GM12878 (cell line): ENCODE measurements at regions not wholly inside any gene's neighbourhood (a gene's known extent, or its start where the extent isn't known, plus 50 kb on each side); places are given as distances from the start of the nearest gene placed in this dataset.

Experiments used
- ATAC-seq: fragments of 200-7000 bp; cut with Tn5 transposase; 3 replicates; pipeline ENCODE4 v1.9.1; 2020; ENCODE audit warnings: mild to moderate bottlenecking, moderate library complexity
- BruUV-seq: library from RNA; stranded (reverse); fragments of 400-500 nt; replicated peaks from 2 replicates; lab custom pipeline; 2021; lab: Mats Ljungman, UMichigan
- CTCF ChIA-PET: fragments of 300-600 bp; sonication (Branson Sonifier 250); formaldehyde crosslinking; extraction: SDS; loops from one replicate; lab custom pipeline; 2021; ENCODE audit warnings: inconsistent platforms; lab: Yijun Ruan, JAX
- POLR2A ChIA-PET: fragments of 350-600 bp; formaldehyde crosslinking; extraction: SDS; loops from one replicate; lab custom pipeline; 2021; ENCODE audit warnings: inconsistent platforms; lab: Charles Lee
- RAD21 ChIA-PET: fragments of 300-600 bp; sonication (Branson Sonifier 250); formaldehyde crosslinking; loops from one replicate; lab custom pipeline; 2023; ENCODE audit warnings: antibody characterized with exemption; ENCODE audit not compliant: unreplicated experiment; lab: Charles Lee
- SMC1A ChIA-PET: fragments of 300-600 bp; sonication (Branson Sonifier 250); formaldehyde crosslinking; loops from one replicate; lab custom pipeline; 2023; ENCODE audit not compliant: unreplicated experiment, uncharacterized antibody; lab: Charles Lee
- DNase-seq: peaks from one replicate; pipeline ENCODE4 v3.0.0-alpha.2; 2011; ENCODE audit warnings: low read depth, low spot score
- FAIRE-seq: peaks from 3 replicates; lab custom pipeline; 2011; peaks lifted over from hg19 to GRCh38; lab: Jason Lieb, UNC
- H2AFZ ChIP-seq: 2 replicates; pipeline ENCODE4 v1.6.0; 2011; ENCODE audit warnings: low read depth, low read length, control low read depth; ENCODE audit not compliant: control insufficient read depth
- H3K27ac ChIP-seq: 2 replicates; pipeline ENCODE4 v1.5.1; 2011; ENCODE audit warnings: control low read depth; ENCODE audit not compliant: control insufficient read depth, insufficient read depth
- H3K27me3 ChIP-seq, 2 experiments: replicated peaks in 1 of 2; 2 replicates each; pipeline versions ENCODE4 v1.6.0 to v1.6.1; 2011; ENCODE audit warnings: low read length in 1 of 2; ENCODE audit not compliant: control insufficient read depth in 2 of 2, insufficient read depth in 2 of 2
- H3K36me3 ChIP-seq, 2 experiments: 2 replicates each; pipeline ENCODE4 v1.5.1; 2011; ENCODE audit warnings: low read length in 1 of 2; ENCODE audit not compliant: control insufficient read depth in 2 of 2, insufficient read depth in 2 of 2
- H3K4me1 ChIP-seq: 2 replicates; pipeline ENCODE4 v1.6.1; 2011; ENCODE audit warnings: mild to moderate bottlenecking, low read length, moderate library complexity, mixed read lengths; ENCODE audit not compliant: control insufficient read depth, insufficient read depth
- H3K4me2 ChIP-seq: 2 replicates; pipeline ENCODE4 v1.6.0; 2011; ENCODE audit warnings: control low read depth; ENCODE audit not compliant: control insufficient read depth, insufficient read depth
- H3K4me3 ChIP-seq: fragments of 200-600 bp; sonication (generic); 2 replicates; pipeline ENCODE4 v1.5.1; 2016
- H3K79me2 ChIP-seq: 2 replicates; pipeline ENCODE4 v1.6.0; 2011; ENCODE audit warnings: low read length; ENCODE audit not compliant: control insufficient read depth, insufficient read depth
- H3K9ac ChIP-seq: 2 replicates; pipeline ENCODE4 v1.8.0; 2011; ENCODE audit warnings: low read length, control low read depth, mixed read lengths; ENCODE audit not compliant: control insufficient read depth, insufficient read depth
- H3K9me3 ChIP-seq: replicated peaks from 3 replicates; pipeline ENCODE4 v1.5.1; 2011; ENCODE audit warnings: mild to moderate bottlenecking, low read length; ENCODE audit not compliant: control insufficient read depth, insufficient read depth
- H4K20me1 ChIP-seq: 2 replicates; pipeline ENCODE4 v1.6.0; 2011; ENCODE audit not compliant: control insufficient read depth, insufficient read depth
- ESRRA ChIP-seq: IDR thresholded peaks from 2 replicates; pipeline ENCODE4 v1.6.1; 2012; ENCODE audit warnings: mild to moderate bottlenecking, low read length, improper control_type of control experiment
- HCFC1 ChIP-seq: fragments of 150-350 bp; IDR thresholded peaks from 2 replicates; pipeline ENCODE4 v1.6.1; 2014; ENCODE audit warnings: low read length
- NR2F1 ChIP-seq: fragments of 450-650 bp; conservative IDR thresholded peaks from 2 replicates; pipeline ENCODE4 v1.6.1; 2017; ENCODE audit warnings: mild to moderate bottlenecking
- SKIL ChIP-seq: fragments of 450-650 bp; IDR thresholded peaks from 2 replicates; pipeline ENCODE4 v1.6.1; 2017; ENCODE audit warnings: mild to moderate bottlenecking, low read depth, inconsistent platforms; ENCODE audit not compliant: poor library complexity, severe bottlenecking
- SMAD1 ChIP-seq: fragments of 450-650 bp; IDR thresholded peaks from 2 replicates; pipeline ENCODE4 v1.6.1; 2018; ENCODE audit warnings: mild to moderate bottlenecking, low read depth; ENCODE audit not compliant: partially characterized antibody
- SMAD5 ChIP-seq: IDR thresholded peaks from 2 replicates; pipeline ENCODE4 v1.6.1; 2016; ENCODE audit warnings: antibody characterized with exemption, low read depth
- SUPT20H ChIP-seq: IDR thresholded peaks from 2 replicates; pipeline ENCODE4 v1.6.1; 2011; ENCODE audit warnings: low read depth, mild to moderate bottlenecking, low read length, moderate library complexity, borderline replicate concordance; ENCODE audit not compliant: control insufficient read depth
- ZNF24 ChIP-seq: fragments of 450-650 bp; IDR thresholded peaks from 2 replicates; pipeline ENCODE4 v1.6.1; 2017; ENCODE audit warnings: antibody characterized with exemption, mild to moderate bottlenecking
- ZNF622 ChIP-seq: fragments of 450-650 bp; IDR thresholded peaks from 2 replicates; pipeline ENCODE4 v1.6.1; 2017; ENCODE audit warnings: mild to moderate bottlenecking, inconsistent platforms
- ZNF687 ChIP-seq: fragments of 450-650 bp; IDR thresholded peaks from 2 replicates; pipeline ENCODE4 v1.6.1; 2017; ENCODE audit warnings: mild to moderate bottlenecking, moderate library complexity
- in situ Hi-C: fragments of 300-500 bp; cut with MboI; formaldehyde crosslinking; loops from 9 replicates; pipeline ENCODE4 v1.14.3; 2018; ENCODE audit warnings: mixed read lengths
- intact Hi-C: fragments of 100-400 bp; cut with micrococcal nuclease; formaldehyde crosslinking; loops from one replicate; pipeline ENCODE4 v1.14.2; 2022; ENCODE audit not compliant: unreplicated experiment

GRCh38 chr3:181054538-181054937 lies 65.0 kb upstream of the DNAJC19 start:
- DNase-seq = no peak
- no peaks in the 10 kb centered on the region for H3K36me3 ChIP-seq
- FAIRE-seq = no peak
- H4K20me1 ChIP-seq = no peaks in the 10 kb centered on the region
- H3K4me1 ChIP-seq = no peaks in the 10 kb centered on the region
- H3K4me2 ChIP-seq = no peak overlapping the region
- H2AFZ ChIP-seq = no peak overlapping the region
- intact Hi-C loops = no loop called here
- ATAC-seq = no peak
- BruUV-seq = no TSS peak
- ChIA-PET POLR2A (no interaction called here), CTCF (no interaction called here), SMC1A (no interaction called here), RAD21 (no interaction called here)
- H3K27ac ChIP-seq = no peak overlapping the region
- H3K9ac ChIP-seq = no peak overlapping the region
- TF ChIP-seq SMAD1 (no peak), SKIL (no peak), NR2F1 (no peak), SUPT20H (no peak), ESRRA (no peak), SMAD5 (no peak), ZNF687 (no peak), ZNF622 (no peak), HCFC1 (no peak), ZNF24 (no peak)
- H3K9me3 ChIP-seq = no peaks in the 10 kb centered on the region
- in situ Hi-C loops = no loop called here
- H3K27me3 ChIP-seq = no peaks in the 10 kb centered on the region
- H3K4me3 ChIP-seq = no peak overlapping the region
- H3K79me2 ChIP-seq = no peaks in the 10 kb centered on the region
